ENCODE measurements at regions not wholly inside any gene's neighbourhood (a gene's known extent, or its start where the extent isn't known, plus 50 kb on each side); places are given as distances from the start of the nearest gene placed in this dataset.

DNA sequence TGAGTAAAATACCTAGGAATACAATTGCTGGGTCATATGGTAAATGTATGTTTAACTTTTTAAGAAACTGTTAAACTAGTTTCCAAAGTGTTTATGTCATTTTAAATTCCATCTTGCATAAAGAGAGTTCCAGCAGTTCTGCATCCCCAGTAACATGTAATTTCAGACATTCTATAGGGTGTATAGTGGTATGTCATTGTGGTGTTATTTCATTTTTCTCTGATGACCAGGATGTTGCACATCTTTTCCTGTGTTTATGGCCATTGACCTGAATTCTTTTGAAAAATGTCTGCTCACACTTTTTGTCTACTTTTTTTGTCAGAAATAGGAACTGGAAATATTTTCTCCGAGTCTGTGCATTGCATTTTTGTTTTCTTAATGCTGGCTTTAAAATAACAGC lies 128.9 kb downstream of the TMEM200A start:
- TF ChIP-seq, protein P1, sequence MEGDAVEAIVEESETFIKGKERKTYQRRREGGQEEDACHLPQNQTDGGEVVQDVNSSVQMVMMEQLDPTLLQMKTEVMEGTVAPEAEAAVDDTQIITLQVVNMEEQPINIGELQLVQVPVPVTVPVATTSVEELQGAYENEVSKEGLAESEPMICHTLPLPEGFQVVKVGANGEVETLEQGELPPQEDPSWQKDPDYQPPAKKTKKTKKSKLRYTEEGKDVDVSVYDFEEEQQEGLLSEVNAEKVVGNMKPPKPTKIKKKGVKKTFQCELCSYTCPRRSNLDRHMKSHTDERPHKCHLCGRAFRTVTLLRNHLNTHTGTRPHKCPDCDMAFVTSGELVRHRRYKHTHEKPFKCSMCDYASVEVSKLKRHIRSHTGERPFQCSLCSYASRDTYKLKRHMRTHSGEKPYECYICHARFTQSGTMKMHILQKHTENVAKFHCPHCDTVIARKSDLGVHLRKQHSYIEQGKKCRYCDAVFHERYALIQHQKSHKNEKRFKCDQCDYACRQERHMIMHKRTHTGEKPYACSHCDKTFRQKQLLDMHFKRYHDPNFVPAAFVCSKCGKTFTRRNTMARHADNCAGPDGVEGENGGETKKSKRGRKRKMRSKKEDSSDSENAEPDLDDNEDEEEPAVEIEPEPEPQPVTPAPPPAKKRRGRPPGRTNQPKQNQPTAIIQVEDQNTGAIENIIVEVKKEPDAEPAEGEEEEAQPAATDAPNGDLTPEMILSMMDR (IDR thresholded peaks at IDR 0.05; ENCODE audit: insufficient read depth, low read length): no peak
- TF ChIP-seq, protein P2, sequence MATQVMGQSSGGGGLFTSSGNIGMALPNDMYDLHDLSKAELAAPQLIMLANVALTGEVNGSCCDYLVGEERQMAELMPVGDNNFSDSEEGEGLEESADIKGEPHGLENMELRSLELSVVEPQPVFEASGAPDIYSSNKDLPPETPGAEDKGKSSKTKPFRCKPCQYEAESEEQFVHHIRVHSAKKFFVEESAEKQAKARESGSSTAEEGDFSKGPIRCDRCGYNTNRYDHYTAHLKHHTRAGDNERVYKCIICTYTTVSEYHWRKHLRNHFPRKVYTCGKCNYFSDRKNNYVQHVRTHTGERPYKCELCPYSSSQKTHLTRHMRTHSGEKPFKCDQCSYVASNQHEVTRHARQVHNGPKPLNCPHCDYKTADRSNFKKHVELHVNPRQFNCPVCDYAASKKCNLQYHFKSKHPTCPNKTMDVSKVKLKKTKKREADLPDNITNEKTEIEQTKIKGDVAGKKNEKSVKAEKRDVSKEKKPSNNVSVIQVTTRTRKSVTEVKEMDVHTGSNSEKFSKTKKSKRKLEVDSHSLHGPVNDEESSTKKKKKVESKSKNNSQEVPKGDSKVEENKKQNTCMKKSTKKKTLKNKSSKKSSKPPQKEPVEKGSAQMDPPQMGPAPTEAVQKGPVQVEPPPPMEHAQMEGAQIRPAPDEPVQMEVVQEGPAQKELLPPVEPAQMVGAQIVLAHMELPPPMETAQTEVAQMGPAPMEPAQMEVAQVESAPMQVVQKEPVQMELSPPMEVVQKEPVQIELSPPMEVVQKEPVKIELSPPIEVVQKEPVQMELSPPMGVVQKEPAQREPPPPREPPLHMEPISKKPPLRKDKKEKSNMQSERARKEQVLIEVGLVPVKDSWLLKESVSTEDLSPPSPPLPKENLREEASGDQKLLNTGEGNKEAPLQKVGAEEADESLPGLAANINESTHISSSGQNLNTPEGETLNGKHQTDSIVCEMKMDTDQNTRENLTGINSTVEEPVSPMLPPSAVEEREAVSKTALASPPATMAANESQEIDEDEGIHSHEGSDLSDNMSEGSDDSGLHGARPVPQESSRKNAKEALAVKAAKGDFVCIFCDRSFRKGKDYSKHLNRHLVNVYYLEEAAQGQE (IDR thresholded peaks at IDR 0.05; ENCODE audit: insufficient replicate concordance, low read depth): no peak
- TF ChIP-seq POLR2AphosphoS5 (IDR thresholded peaks at IDR 0.05; ENCODE audit: low read depth): no peak
- TF ChIP-seq SPI1 (IDR thresholded peaks at IDR 0.05; ENCODE audit: borderline replicate concordance, low read depth): no peak
